IMR-90 (cell line): ENCODE measurements at regions not wholly inside any gene's neighbourhood (a gene's known extent, or its start where the extent isn't known, plus 50 kb on each side); places are given as distances from the start of the nearest gene placed in this dataset.

Experiments
- ATAC-seq: fragments of 200-7000 bp; cut with Tn5 transposase; 2 replicates; pipeline ENCODE4 v1.9.1; 2020; ENCODE audit warnings: low read depth, mild to moderate bottlenecking, moderate library complexity
- BruUV-seq: library from RNA; stranded (reverse); fragments of 400-500 nt; replicated peaks from 2 replicates; lab custom pipeline; 2021; lab: Mats Ljungman, UMichigan
- CTCF ChIA-PET: fragments of 300-600 bp; formaldehyde crosslinking; extraction: SDS; loops from one replicate; lab custom pipeline; 2021; ENCODE audit warnings: antibody characterized with exemption; lab: Yijun Ruan, JAX
- POLR2A ChIA-PET: fragments of 300-600 bp; sonication (Branson Sonifier 250); formaldehyde crosslinking; loops from one replicate; lab custom pipeline; 2022; ENCODE audit warnings: antibody characterized with exemption; ENCODE audit not compliant: unreplicated experiment; lab: Charles Lee
- DNase-seq: peaks from one replicate; pipeline ENCODE4 v3.0.0; 2013
- H2AFZ ChIP-seq: replicated peaks from 2 replicates; pipeline ENCODE3; 2013; ENCODE audit warnings: low read length, mild to moderate bottlenecking; ENCODE audit not compliant: poor library complexity
- H2AK5ac ChIP-seq: 2 replicates; pipeline ENCODE4 v1.6.1; 2013; ENCODE audit warnings: low read depth, low read length, inconsistent platforms
- H2AK9ac ChIP-seq: replicated peaks from 2 replicates; pipeline ENCODE3; 2013; ENCODE audit warnings: mild to moderate bottlenecking, low read depth, low read length, moderate library complexity; ENCODE audit not compliant: poor library complexity
- H2BK120ac ChIP-seq: 2 replicates; pipeline ENCODE4 v1.6.1; 2013; ENCODE audit warnings: low read depth, low read length, inconsistent platforms
- H2BK15ac ChIP-seq: 3 replicates; pipeline ENCODE4 v1.6.1; 2013; ENCODE audit warnings: low read depth, low read length, inconsistent platforms
- H2BK20ac ChIP-seq: 2 replicates; pipeline ENCODE4 v1.6.1; 2013; ENCODE audit warnings: low read depth, mild to moderate bottlenecking, inconsistent platforms, low read length, moderate library complexity
- H2BK5ac ChIP-seq: 2 replicates; pipeline ENCODE4 v1.6.1; 2013; ENCODE audit warnings: mild to moderate bottlenecking, low read depth, low read length, inconsistent platforms; ENCODE audit not compliant: poor library complexity, severe bottlenecking
- H3K14ac ChIP-seq: replicated peaks from 2 replicates; pipeline ENCODE4 v1.6.1; 2013; ENCODE audit warnings: low read depth, low read length, inconsistent platforms
- H3K18ac ChIP-seq: 2 replicates; pipeline ENCODE4 v1.6.1; 2013; ENCODE audit warnings: low read depth, low read length, control low read depth
- H3K23ac ChIP-seq: 2 replicates; pipeline ENCODE4 v1.6.1; 2013; ENCODE audit warnings: low read depth, low read length, inconsistent platforms
- H3K27ac ChIP-seq: 2 replicates; pipeline ENCODE4 v1.5.1; 2013; ENCODE audit warnings: mild to moderate bottlenecking, control low read depth, low read length; ENCODE audit not compliant: insufficient read depth
- H3K27me3 ChIP-seq: 2 replicates; pipeline ENCODE4 v1.6.1; 2013; ENCODE audit warnings: low read length; ENCODE audit not compliant: control insufficient read depth, insufficient read depth
- H3K36me3 ChIP-seq: 2 replicates; pipeline ENCODE4 v1.6.1; 2013; ENCODE audit warnings: low read length, mixed read lengths; ENCODE audit not compliant: control insufficient read depth, insufficient read depth
- H3K4ac ChIP-seq: 2 replicates; pipeline ENCODE4 v1.6.1; 2013; ENCODE audit warnings: low read depth, low read length, inconsistent platforms
- H3K4me1 ChIP-seq: 2 replicates; pipeline ENCODE4 v1.6.1; 2013; ENCODE audit warnings: low read length, mixed read lengths; ENCODE audit not compliant: control insufficient read depth, insufficient read depth
- H3K4me2 ChIP-seq: 2 replicates; pipeline ENCODE4 v1.6.1; 2013; ENCODE audit warnings: low read depth, mild to moderate bottlenecking, control low read depth, low read length, moderate library complexity
- H3K4me3 ChIP-seq: 2 replicates; pipeline ENCODE4 v1.5.1; 2013; ENCODE audit warnings: low read depth, mild to moderate bottlenecking, control low read depth, low read length, moderate library complexity; ENCODE audit not compliant: insufficient read depth
- H3K56ac ChIP-seq: 2 replicates; pipeline ENCODE4 v1.6.1; 2013; ENCODE audit warnings: low read length, inconsistent platforms; ENCODE audit not compliant: insufficient read depth; ENCODE audit errors: extremely low read depth
- H3K79me1 ChIP-seq, 2 experiments: 2 replicates each; pipeline ENCODE4 v1.6.1; 2013; ENCODE audit warnings: low read length in 2 of 2, inconsistent platforms in 1 of 2, low read depth in 1 of 2
- H3K9ac ChIP-seq: 2 replicates; pipeline ENCODE4 v1.6.1; 2013; ENCODE audit warnings: low read depth, low read length, control low read depth
- H3K9me1 ChIP-seq: 2 replicates; pipeline ENCODE4 v1.6.1; 2013; ENCODE audit warnings: low read length, inconsistent platforms; ENCODE audit not compliant: insufficient read depth
- H3K9me3 ChIP-seq: 2 replicates; pipeline ENCODE4 v1.6.1; 2013; ENCODE audit warnings: low read length; ENCODE audit not compliant: control insufficient read depth, insufficient read depth
- H4K20me1 ChIP-seq: 2 replicates; pipeline ENCODE4 v1.6.1; 2013; ENCODE audit warnings: low read length, inconsistent platforms; ENCODE audit not compliant: insufficient read depth
- H4K5ac ChIP-seq: 2 replicates; pipeline ENCODE4 v1.6.1; 2013; ENCODE audit warnings: mild to moderate bottlenecking, low read depth, low read length, control low read depth
- H4K8ac ChIP-seq, 2 experiments: 2 replicates each; pipeline ENCODE4 v1.6.1; 2013; ENCODE audit warnings: low read depth in 2 of 2, low read length in 2 of 2, control low read depth in 1 of 2, inconsistent platforms in 1 of 2
- H4K91ac ChIP-seq: 2 replicates; pipeline ENCODE4 v1.6.1; 2013; ENCODE audit warnings: low read depth, low read length, inconsistent platforms; ENCODE audit not compliant: insufficient read depth
- BHLHE40 ChIP-seq: fragments of 150-350 bp; IDR thresholded peaks from 2 replicates; pipeline ENCODE4 v1.6.1; 2016; ENCODE audit warnings: mild to moderate bottlenecking, low read depth, low read length
- CEBPB ChIP-seq: IDR thresholded peaks from 2 replicates; pipeline ENCODE4 v1.6.1; 2012; ENCODE audit warnings: low read depth, low read length, improper control_type of control experiment
- CHD1 ChIP-seq: IDR thresholded peaks from 2 replicates; pipeline ENCODE4 v1.6.1; 2012; ENCODE audit warnings: low read depth, low read length, improper control_type of control experiment
- CTCF ChIP-seq: conservative IDR thresholded peaks from 2 replicates; pipeline ENCODE4 v1.5.1; 2012; ENCODE audit warnings: mild to moderate bottlenecking, low read depth, low read length, improper control_type of control experiment
- ELK1 ChIP-seq: fragments of 150-350 bp; IDR thresholded peaks from 2 replicates; pipeline ENCODE4 v1.6.1; 2016; ENCODE audit warnings: low read depth, mild to moderate bottlenecking, low read length, moderate library complexity, borderline replicate concordance
- FOS ChIP-seq: fragments of 150-350 bp; IDR thresholded peaks from 2 replicates; pipeline ENCODE4 v1.6.1; 2016; ENCODE audit warnings: low read depth, low read length
- MAFK ChIP-seq: IDR thresholded peaks from 2 replicates; pipeline ENCODE4 v1.6.1; 2012; ENCODE audit warnings: low read depth, low read length, improper control_type of control experiment
- MAZ ChIP-seq: IDR thresholded peaks from 2 replicates; pipeline ENCODE4 v1.6.1; 2012; ENCODE audit warnings: low read depth, mild to moderate bottlenecking, low read length, improper control_type of control experiment, moderate library complexity, borderline replicate concordance
- MXI1 ChIP-seq: IDR thresholded peaks from 2 replicates; pipeline ENCODE4 v1.6.1; 2012; ENCODE audit warnings: low read depth, mild to moderate bottlenecking, low read length, moderate library complexity, borderline replicate concordance
- NFE2L2 ChIP-seq: fragments of 150-350 bp; IDR thresholded peaks from 2 replicates; pipeline ENCODE4 v1.6.1; 2016; ENCODE audit warnings: low read depth, mild to moderate bottlenecking, low read length
- POLR2A ChIP-seq: IDR thresholded peaks from 2 replicates; pipeline ENCODE4 v1.6.1; 2012; ENCODE audit warnings: mild to moderate bottlenecking, low read depth, low read length
- RAD21 ChIP-seq: IDR thresholded peaks from 2 replicates; pipeline ENCODE4 v1.6.1; 2012; ENCODE audit warnings: low read length, improper control_type of control experiment
- RCOR1 ChIP-seq: IDR thresholded peaks from 2 replicates; pipeline ENCODE4 v1.6.1; 2012; ENCODE audit warnings: mild to moderate bottlenecking, low read length, improper control_type of control experiment; ENCODE audit not compliant: insufficient replicate concordance
- RFX5 ChIP-seq: IDR thresholded peaks from 2 replicates; pipeline ENCODE4 v1.8.0; 2012; ENCODE audit warnings: low read depth, mild to moderate bottlenecking, low read length, moderate library complexity
- SMC3 ChIP-seq: fragments of 150-350 bp; IDR thresholded peaks from 2 replicates; pipeline ENCODE4 v1.6.1; 2016; ENCODE audit warnings: low read depth, mild to moderate bottlenecking, antibody characterized with exemption, low read length, moderate library complexity
- USF2 ChIP-seq: fragments of 150-350 bp; IDR thresholded peaks from 2 replicates; pipeline ENCODE4 v1.6.1; 2017; ENCODE audit warnings: mild to moderate bottlenecking, antibody characterized with exemption, low read length, low read depth
- WGBS, 2 experiments: methylation state at CpG; one replicate each; pipeline versions ENCODE4 v1.1.5 to v1.1.7; 2013; ENCODE audit warnings: missing lambda C conversion rate in 2 of 2; ENCODE audit not compliant: insufficient read length in 1 of 2; ENCODE audit errors: extremely low coverage in 2 of 2; 5-methylcytosine and 5-hydroxymethylcytosine counted together
- dilution Hi-C: fragments of 300-500 bp; cut with HindIII; formaldehyde crosslinking; loops from one replicate; pipeline ENCODE4 v1.14.3; 2018; ENCODE audit warnings: low sequenced_read_pairs; ENCODE audit not compliant: unreplicated experiment
- in situ Hi-C: fragments of 300-500 bp; cut with MboI; formaldehyde crosslinking; loops from 3 replicates; pipeline ENCODE4 v1.14.3; 2019; ENCODE audit warnings: low sequenced_read_pairs, inconsistent platforms, mixed read lengths
- intact Hi-C: fragments of 100-400 bp; cut with micrococcal nuclease; formaldehyde crosslinking; loops from 2 replicates; pipeline ENCODE4 v1.10.0; 2022

- no TSS peak for BruUV-seq
- Histone ChIP-seq H3K9ac (no peak overlapping the region), H2BK5ac (no peak overlapping the region), H3K56ac (no peak overlapping the region), H2BK20ac (no peak overlapping the region), H3K27me3 (no peaks in the 10 kb centered on the region), H3K18ac (no peak overlapping the region), H3K9me3 (no peaks in the 10 kb centered on the region), H3K14ac (0 out of 2 replicates have a peak overlapping the region, but pooled peaks have one; percentile 11), H4K91ac (no peak overlapping the region), H2AFZ (no peak overlapping the region), H3K4me2 (peak overlapping the region; percentile 67; the same call in 1 of the 2 replicates), H4K20me1 (peaks cover 34% of the 10 kb centered on the region), H2BK120ac (no peak overlapping the region), H3K4me3 (no peak overlapping the region), H4K5ac (no peak overlapping the region), H4K8ac (no peak overlapping the region), H2AK9ac (no peak overlapping the region), H3K79me1 (peaks cover 44 to 76% of the 10 kb centered on the region in 2 experiments), H2AK5ac (no peak overlapping the region), H3K9me1 (peaks cover 21% of the 10 kb centered on the region), H3K4ac (no peak overlapping the region), H3K4me1 (peaks cover 11% of the 10 kb centered on the region), H3K23ac (0 out of 2 replicates have a peak overlapping the region, but pooled peaks have one; percentile 14), H3K27ac (no peak overlapping the region), H3K36me3 (peaks cover 5% of the 10 kb centered on the region; the same call in 1 of the 2 replicates), H2BK15ac (no peak overlapping the region)
- dilution Hi-C loops (no loop called here), intact Hi-C loops (no loop called here), in situ Hi-C loops (no loop called here)
- TF ChIP-seq RFX5 (no peak), FOS (no peak), RAD21 (no peak), CHD1 (no peak), MAZ (no peak), RCOR1 (no peak), POLR2A (no peak), CTCF (no peak), BHLHE40 (no peak), USF2 (no peak), MAFK (no peak), ELK1 (no peak), MXI1 (no peak), NFE2L2 (no peak), SMC3 (no peak), CEBPB (no peak)
- CTCF ChIA-PET, result interaction anchor here (1.2 kb wide), 1 partner anchor 88 kb away, joined by 3 read pairs; no protein-coding TSS in a partner anchor
- POLR2A ChIA-PET, result interaction anchor here (0.6 kb wide), 1 partner anchor 72 kb away, joined by 8 read pairs; no protein-coding TSS in a partner anchor
- DNase-seq (no peak), ATAC-seq (no peak)
- WGBS, 2 experiments, result no CpG with 5 or more reads among the region's 5 CpGs
Measured at GRCh38 chr19:46944123-46944748, 75.4 kb upstream of the NPAS1 start.
